Calu3 (cell line): ENCODE measurements at regions not wholly inside any gene's neighbourhood (a gene's known extent, or its start where the extent isn't known, plus 50 kb on each side); places are given as distances from the start of the nearest gene placed in this dataset.
A peak's percentile ranks its signal among the peaks of the same experiment; 100 is the strongest.

Source experiments
- BruUV-seq: library from RNA; stranded (reverse); fragments of 400-500 nt; replicated peaks from 2 replicates; lab custom pipeline; 2021; lab: Mats Ljungman, UMichigan
- CTCF ChIA-PET: fragments of 300-600 bp; sonication (Branson Sonifier 250); formaldehyde crosslinking; loops from one replicate; lab custom pipeline; 2022; ENCODE audit warnings: antibody characterized with exemption; lab: Charles Lee
- DNase-seq: peaks from one replicate; pipeline ENCODE4 v3.0.0; 2022
- H3K27ac Mint-ChIP-seq: one replicate; pipeline ENCODE4 v1.8.0; 2022; ENCODE audit warnings: mixed read lengths; ENCODE audit not compliant: unreplicated experiment
- H3K27me3 Mint-ChIP-seq: one replicate; pipeline ENCODE4 v1.8.0; 2022; ENCODE audit warnings: mixed read lengths; ENCODE audit not compliant: unreplicated experiment
- H3K36me3 Mint-ChIP-seq: one replicate; pipeline ENCODE4 v1.8.0; 2022; ENCODE audit warnings: mild to moderate bottlenecking, moderate library complexity, mixed read lengths; ENCODE audit not compliant: insufficient read depth, unreplicated experiment
- H3K4me1 Mint-ChIP-seq: one replicate; pipeline ENCODE4 v1.8.0; 2022; ENCODE audit warnings: mild to moderate bottlenecking, low read depth, mixed read lengths; ENCODE audit not compliant: unreplicated experiment
- H3K4me3 Mint-ChIP-seq: one replicate; pipeline ENCODE4 v1.8.0; 2022; ENCODE audit warnings: mild to moderate bottlenecking, low read depth, moderate library complexity, mixed read lengths; ENCODE audit not compliant: unreplicated experiment
- H3K9me3 Mint-ChIP-seq: one replicate; pipeline ENCODE4 v1.8.0; 2022; ENCODE audit warnings: low read depth, mixed read lengths; ENCODE audit not compliant: unreplicated experiment
- CTCF ChIP-seq: fragments of 200-600 bp; IDR thresholded peaks from one replicate; pipeline ENCODE4 v1.8.0; 2022; ENCODE audit warnings: antibody characterized with exemption; ENCODE audit not compliant: unreplicated experiment
- intact Hi-C: fragments of 100-400 bp; cut with micrococcal nuclease; formaldehyde crosslinking; loops from one replicate; pipeline ENCODE4 v1.10.0; 2022; ENCODE audit not compliant: unreplicated experiment

- BruUV-seq = no TSS peak
- CTCF ChIA-PET = no interaction called here
Measured at GRCh38 chrX:35665311-35665710, 132.8 kb upstream of the MAGEB16 start.

GRCh38 chrX:35670889-35671288 is 127.3 kb upstream of the MAGEB16 start:
- Mint-ChIP-seq H3K27me3 (no peaks in the 10 kb centered on the region), H3K36me3 (no peaks in the 10 kb centered on the region), H3K9me3 (peaks cover 4% of the 10 kb centered on the region), H3K27ac (no peak overlapping the region), H3K4me3 (no peak overlapping the region), H3K4me1 (peaks cover 17% of the 10 kb centered on the region)
- intact Hi-C loops = no loop called here
- no peak for DNase-seq
- no peak for TF ChIP-seq CTCF
- BruUV-seq = no TSS peak
- CTCF ChIA-PET = no interaction called here

More at GRCh38 chrX:35665311-35665710, 132.8 kb upstream of the MAGEB16 start:
- H3K9me3 Mint-ChIP-seq = no peaks in the 10 kb centered on the region
- H3K4me1 Mint-ChIP-seq = peaks cover 19% of the 10 kb centered on the region
- DNase-seq = no peak
- intact Hi-C loops = no loop called here
- H3K4me3 Mint-ChIP-seq = no peak overlapping the region
- TF ChIP-seq CTCF = no peak
- H3K36me3 Mint-ChIP-seq = no peaks in the 10 kb centered on the region
- no peaks in the 10 kb centered on the region for H3K27me3 Mint-ChIP-seq
- peak overlapping the region; percentile 2 for H3K27ac Mint-ChIP-seq

GRCh38 chrX:35675151-35675550 is 123.0 kb upstream of the MAGEB16 start:
- Mint-ChIP-seq H3K27ac (no peak overlapping the region), H3K36me3 (no peaks in the 10 kb centered on the region), H3K4me3 (no peak overlapping the region), H3K4me1 (peaks cover 14% of the 10 kb centered on the region), H3K27me3 (no peaks in the 10 kb centered on the region), H3K9me3 (peaks cover 4% of the 10 kb centered on the region)
- intact Hi-C loops = no loop called here
- BruUV-seq = no TSS peak
- TF ChIP-seq CTCF = no peak
- no peak for DNase-seq
- CTCF ChIA-PET = no interaction called here

- Mint-ChIP-seq H3K4me3 (no peak overlapping the region), H3K27me3 (no peaks in the 10 kb centered on the region), H3K36me3 (no peaks in the 10 kb centered on the region), H3K4me1 (no peaks in the 10 kb centered on the region), H3K9me3 (peaks cover 2% of the 10 kb centered on the region), H3K27ac (no peak overlapping the region)
- no TSS peak for BruUV-seq
- CTCF ChIA-PET = no interaction called here
- intact Hi-C loops = no loop called here
- no peak for DNase-seq
- TF ChIP-seq CTCF = no peak
Measured at GRCh38 chrX:35680940-35681346, 117.2 kb upstream of the MAGEB16 start.
